Gastroesophageal sphincter (tissue), 3 donors: ENCODE measurements at regions not wholly inside any gene's neighbourhood (a gene's known extent, or its start where the extent isn't known, plus 50 kb on each side); places are given as distances from the start of the nearest gene placed in this dataset.

Experiments used
- EP300 ChIP-seq: sonication (generic); formaldehyde crosslinking; IDR thresholded peaks from one replicate; pipeline ENCODE4 v1.6.1; 2017; ENCODE audit warnings: antibody characterized with exemption, mild to moderate bottlenecking
- POLR2A ChIP-seq, 2 donors: fragments of 450-650 bp; IDR thresholded peaks; one replicate each; pipeline ENCODE4 v1.6.1; 2017; ENCODE audit warnings: antibody characterized with exemption in 2 of 2, mild to moderate bottlenecking in 2 of 2, moderate library complexity in 1 of 2
- POLR2AphosphoS5 ChIP-seq: sonication (generic); formaldehyde crosslinking; IDR thresholded peaks from one replicate; pipeline ENCODE4 v1.6.1; 2017; ENCODE audit warnings: antibody characterized with exemption
- TF ChIP-seq, protein P1 (sequence below), 4 experiments: fragments of 200-600 bp in 2 of 4; fragments of 450-650 bp in 2 of 4; sonication (generic) in 1 of 4; IDR thresholded peaks; one replicate each; pipeline ENCODE4 v1.5.1; 2017 to 2019; ENCODE audit warnings: antibody characterized with exemption in 4 of 4, mild to moderate bottlenecking in 2 of 4, moderate library complexity in 2 of 4

DNA sequence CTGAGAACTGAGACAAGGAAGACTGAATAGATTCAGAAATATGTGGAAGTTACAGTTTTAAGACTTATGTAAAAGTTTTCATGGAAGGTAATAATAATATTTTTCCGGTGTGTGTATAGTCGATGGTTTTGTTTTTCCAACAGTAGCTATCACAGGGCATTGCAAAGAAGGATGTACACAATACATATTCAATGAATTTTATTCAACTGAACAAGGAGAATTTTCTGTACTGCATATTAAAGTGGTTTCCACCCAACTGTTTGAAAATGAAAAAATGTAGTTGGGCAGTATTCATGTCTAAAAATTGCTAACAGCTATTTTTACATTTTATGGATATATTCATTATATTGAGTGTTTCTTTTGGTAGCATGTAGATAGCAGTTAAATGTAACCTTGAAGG lies 350.3 kb upstream of the ATP10A start:
- TF ChIP-seq, protein P1, sequence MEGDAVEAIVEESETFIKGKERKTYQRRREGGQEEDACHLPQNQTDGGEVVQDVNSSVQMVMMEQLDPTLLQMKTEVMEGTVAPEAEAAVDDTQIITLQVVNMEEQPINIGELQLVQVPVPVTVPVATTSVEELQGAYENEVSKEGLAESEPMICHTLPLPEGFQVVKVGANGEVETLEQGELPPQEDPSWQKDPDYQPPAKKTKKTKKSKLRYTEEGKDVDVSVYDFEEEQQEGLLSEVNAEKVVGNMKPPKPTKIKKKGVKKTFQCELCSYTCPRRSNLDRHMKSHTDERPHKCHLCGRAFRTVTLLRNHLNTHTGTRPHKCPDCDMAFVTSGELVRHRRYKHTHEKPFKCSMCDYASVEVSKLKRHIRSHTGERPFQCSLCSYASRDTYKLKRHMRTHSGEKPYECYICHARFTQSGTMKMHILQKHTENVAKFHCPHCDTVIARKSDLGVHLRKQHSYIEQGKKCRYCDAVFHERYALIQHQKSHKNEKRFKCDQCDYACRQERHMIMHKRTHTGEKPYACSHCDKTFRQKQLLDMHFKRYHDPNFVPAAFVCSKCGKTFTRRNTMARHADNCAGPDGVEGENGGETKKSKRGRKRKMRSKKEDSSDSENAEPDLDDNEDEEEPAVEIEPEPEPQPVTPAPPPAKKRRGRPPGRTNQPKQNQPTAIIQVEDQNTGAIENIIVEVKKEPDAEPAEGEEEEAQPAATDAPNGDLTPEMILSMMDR (IDR thresholded peaks at IDR 0.05): no peak
- no peak for TF ChIP-seq POLR2AphosphoS5
- TF ChIP-seq POLR2A (IDR thresholded peaks at IDR 0.05): no peak
- no peak for TF ChIP-seq EP300
